ENCODE measurements at regions not wholly inside any gene's neighbourhood (a gene's known extent, or its start where the extent isn't known, plus 50 kb on each side); places are given as distances from the start of the nearest gene placed in this dataset.

DNA sequence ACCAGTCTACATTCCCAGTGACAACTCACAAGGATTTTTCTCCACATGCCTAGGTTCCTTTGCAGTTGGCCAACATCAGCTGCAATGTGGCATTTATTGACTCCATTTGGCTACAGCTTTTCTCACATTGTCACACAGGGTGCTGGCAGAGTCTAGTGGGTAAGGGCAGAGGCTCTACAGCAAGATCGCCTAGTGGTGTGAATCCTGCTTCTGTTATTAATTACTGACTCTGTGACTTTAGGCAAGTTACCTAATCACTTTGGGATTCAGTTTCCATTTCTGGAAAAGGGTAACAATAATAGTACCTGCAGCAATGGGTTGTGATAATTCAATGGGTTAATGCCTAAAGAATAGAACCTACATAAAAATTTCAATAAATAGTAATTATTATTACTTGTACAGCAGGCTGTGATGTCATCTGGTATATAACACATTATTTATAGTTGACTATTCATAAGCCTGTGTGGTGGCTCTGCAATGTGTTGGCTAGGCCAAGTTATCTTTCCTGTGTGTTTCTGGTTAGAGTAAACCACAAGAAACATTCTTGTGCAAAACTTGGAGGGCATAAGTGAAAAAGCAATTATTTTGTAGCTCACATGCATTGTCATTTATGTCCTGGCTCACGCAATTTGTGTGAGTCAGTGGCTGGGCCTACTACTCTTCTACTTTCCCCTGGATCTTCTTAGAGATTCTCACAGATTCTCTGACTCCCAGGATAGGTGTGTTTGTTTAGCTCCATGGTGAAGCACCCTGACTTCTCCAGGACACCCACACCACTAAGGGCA lies 59.5 kb downstream of the PTGS2 start:
- no peak for DNase-seq

DNA sequence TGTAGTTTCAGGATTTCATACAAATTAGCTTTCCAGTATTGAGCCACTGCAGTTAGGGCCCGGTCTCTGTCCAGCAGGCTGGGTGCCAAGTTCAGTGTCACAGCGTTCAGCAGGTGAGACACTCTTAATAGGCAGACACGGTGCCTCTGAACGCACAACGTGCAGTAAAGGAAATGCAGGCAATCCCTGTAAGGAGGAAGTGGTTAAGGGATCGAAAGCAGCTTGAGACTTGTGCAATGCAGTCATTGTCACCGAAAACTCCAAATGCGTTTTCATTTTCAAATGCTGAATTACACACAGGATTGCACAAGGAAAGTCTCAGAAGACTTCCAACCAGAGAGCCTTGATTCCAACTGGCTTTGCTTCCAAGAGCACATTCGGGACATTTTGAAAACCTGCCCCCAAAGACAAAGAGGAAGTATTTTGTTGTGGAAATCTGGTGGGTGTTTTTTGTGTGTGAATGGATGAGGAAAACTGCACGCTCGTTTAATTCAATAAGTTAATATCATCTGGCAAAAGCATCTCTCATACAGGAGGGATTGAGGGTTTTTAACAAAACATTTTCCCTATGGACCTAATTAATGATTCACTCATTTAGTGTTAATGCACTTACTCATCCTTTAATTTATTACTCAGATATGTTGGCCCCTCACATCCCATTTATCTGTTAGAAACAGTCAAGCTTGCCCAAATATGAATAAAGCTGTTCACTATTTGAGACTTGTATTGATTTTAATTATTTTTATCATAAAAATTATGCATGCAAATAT lies 61.6 kb downstream of the PTGS2 start:
- DNase-seq = no peak

GRCh38 chr1:186617926-186618325 lies 62.3 kb downstream of the PTGS2 start:
- no peak for DNase-seq

DNA sequence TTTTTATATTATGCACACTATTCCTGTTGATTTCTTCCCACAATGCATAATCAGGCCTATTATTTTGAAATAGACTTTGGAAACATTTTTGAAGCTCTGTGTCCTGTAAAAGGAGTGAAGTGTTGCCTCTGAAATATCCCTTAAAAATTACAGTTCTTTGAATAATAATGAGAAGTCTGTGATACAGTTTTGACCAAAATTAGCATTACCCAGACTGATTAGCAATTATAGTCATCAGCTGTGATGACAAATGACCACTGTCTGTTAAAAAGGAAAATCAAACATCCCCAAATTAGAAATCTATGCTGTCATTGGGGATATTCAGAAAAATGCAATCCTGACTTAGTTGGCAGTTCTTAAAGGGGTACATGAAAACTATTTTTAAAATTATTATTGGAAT lies 63.7 kb downstream of the PTGS2 start:
- DNase-seq = no peak

- DNase-seq = no peak
These were observed 64.9 kb downstream of the PTGS2 start for GRCh38 chr1:186615332-186615731.

- DNase-seq = no peak
These were observed 69.1 kb downstream of the PTGS2 start for GRCh38 chr1:186611156-186611555.

GRCh38 chr1:186609183-186609582 lies 71.0 kb downstream of the PTGS2 start:
- DNase-seq = no peak

DNA sequence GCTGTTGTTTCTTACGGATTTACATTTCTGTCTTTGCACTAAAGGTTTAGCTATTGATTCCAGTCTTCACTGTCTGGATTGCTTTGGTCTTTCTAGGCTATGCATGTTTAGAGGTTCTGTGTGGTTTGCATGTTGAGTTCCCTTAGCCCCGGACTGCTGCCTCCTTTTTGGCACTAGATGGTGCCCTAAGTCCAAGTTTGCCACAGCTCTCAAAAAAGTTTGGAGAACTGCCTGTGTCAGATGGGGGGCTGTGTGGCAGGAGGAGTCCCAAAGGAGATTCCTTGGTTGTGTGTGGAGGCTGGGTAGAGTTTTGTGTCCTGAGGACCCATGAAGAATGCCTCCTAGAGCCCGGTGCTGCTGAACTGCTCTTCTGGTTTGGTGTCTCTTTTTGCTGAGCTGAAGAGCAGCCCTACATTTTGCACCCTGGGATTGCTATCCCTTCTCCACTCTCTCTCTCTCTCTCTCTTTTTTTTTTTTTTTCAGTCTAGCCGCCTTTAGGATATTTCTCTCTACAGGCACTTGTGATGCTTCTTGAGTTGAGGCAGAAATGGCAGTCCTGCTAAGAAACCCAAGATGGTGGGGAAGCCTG lies 74.4 kb downstream of the PTGS2 start:
- DNase-seq = peak; percentile 4 to 31

DNA sequence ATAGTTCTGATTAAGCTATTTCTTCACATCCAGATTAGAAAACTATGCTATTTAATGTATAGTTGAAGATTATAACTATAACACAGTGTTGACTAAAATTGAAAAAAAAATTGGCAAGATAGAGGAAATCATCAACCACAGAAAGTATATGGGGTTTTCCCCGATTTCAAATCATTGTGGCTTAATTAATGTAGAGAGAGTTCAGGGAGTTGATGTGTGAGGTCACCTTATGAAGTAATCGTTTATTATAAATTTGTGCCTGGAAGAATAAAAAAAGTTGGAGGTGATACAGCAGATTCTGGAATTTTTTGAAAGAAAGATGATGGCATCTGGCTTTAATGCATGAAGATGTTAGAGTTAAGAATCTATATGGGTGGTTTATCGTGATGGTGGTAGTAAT lies 84.3 kb downstream of the PTGS2 start:
- no peak for DNase-seq

DNA sequence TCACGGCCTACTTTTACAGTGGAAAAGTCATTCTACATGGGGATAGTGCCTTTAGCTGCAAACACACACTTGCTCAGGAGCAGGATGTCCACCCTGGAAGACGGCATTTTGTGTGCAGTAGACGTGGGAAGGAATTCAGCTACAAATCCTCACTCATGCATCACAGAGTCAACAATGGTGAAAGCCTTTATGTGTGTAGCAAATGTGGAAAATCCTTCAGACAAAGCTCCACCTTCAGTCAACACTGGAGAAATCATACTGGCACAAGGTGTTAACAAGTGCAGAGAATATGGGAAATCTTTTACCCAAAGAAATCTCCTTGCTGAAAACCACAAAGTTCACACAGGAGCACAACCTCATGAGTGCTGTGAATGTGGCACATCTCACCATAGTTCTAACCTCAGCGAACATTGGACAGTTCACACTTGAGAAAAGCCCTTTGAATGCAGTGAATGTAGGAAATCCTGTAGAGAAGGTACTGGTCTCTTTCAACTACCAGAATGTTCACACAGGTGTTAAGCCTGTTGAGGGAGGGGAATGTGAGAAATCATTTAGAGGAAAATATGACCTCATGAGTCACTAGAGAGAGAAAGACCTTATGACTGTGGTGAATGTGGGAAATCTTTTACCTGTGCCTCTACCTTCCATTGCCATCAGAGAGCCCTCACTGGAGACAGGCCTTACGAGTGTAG lies 101.8 kb downstream of the PTGS2 start:
- no peak for DNase-seq

GRCh38 chr1:186577633-186578032 lies 102.6 kb downstream of the PTGS2 start:
- DNase-seq = no peak

DNA sequence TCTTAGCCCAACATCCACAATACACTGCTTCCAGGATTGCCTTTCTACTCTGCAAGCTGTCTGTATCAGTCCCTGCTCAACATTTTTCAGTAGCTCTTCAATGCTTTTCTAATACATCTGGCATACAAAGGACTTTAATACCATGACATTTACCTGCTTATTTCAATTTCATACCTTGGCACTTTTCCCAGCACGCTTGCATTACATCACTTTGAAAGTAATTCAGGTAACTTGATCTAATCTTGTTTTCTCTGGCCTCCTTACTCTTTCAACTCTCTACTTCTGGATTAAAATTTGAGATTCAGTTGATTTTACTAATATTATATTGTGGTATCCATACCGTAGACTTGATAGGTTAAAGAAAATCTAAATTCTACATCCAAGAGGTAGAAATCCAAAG lies 103.0 kb downstream of the PTGS2 start:
- no peak for DNase-seq

- DNase-seq = no peak
These were observed 104.9 kb downstream of the PTGS2 start for GRCh38 chr1:186575348-186575747.

DNA sequence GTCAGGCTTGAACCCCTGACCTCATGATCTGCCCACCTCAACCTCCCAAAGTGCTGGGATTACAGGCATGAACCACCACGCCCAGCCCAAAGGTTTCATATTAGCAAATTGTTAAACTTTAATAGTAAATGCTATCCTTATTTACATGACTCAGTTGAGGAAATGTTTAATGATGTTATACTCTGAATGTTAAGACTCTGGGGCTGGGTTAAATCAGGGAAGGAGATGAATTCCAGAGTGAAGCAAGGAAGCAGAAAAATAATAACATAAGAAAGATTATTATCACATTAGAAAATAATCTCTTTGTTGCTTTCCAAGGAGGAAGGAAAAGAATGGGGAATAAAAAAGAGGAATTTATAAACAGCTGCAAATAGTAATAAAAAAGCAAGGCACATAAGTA lies 105.3 kb downstream of the PTGS2 start:
- no peak for DNase-seq

DNA sequence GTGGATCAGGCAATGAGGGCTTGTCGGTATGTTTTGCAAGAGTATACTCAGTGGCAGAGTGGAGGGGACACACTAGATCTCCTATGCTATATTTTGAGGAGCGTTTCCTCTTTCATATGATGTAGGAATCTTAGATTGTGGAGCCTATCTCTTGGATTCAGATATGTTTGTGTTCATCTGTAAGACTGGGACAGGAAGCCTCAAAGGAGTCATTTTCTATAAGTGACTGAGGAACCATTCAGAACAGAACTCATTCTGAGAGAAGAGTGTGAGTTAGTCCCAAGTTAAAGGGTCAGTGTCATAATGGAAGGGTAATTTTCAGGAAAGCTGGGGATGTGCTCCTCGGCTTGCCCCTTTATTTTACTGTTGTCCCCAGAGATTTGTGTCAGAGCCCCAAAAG lies 107.7 kb downstream of the PTGS2 start:
- DNase-seq = no peak

- DNase-seq = no peak
These were observed 108.5 kb downstream of the PTGS2 start for GRCh38 chr1:186571771-186572170.

- DNase-seq = no peak
These were observed 108.9 kb upstream of the PDC start for GRCh38 chr1:186569856-186570255.

- DNase-seq = no peak
These were observed 107.3 kb upstream of the PDC start for GRCh38 chr1:186568221-186568620.

DNA sequence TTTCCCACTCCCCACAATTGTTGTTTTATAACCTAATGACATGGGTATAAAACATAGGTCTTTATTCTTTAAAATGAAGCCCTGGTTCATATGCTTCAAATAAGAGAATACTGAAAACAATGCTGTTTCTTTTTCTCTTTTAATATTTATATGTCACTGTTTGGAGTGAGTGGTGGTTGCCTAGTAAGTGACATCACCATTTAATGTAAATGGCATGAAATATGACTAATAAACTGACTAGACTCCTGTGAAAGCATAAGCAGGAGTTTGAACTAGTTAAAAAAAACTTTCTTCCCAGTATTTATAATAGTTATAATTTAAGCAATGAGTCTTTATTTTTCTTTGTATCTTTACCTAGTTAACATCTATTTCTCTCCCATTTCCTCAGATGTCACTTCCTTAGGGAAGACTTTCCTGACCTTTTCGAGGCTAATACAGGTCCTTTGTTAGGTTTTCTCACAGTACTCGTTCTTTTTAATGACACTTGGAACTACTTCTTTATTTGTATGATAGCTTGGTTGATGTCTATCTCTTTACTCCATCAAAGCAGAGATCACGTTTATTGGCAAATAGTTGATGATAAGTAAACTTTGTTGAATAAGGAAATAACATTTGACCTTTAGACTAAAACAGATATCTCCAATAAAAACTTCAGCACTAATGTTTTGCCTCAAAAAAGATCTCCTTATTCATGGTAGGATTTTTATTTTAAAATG lies 105.4 kb upstream of the PDC start:
- DNase-seq = no peak

GRCh38 chr1:186564582-186564981 lies 103.7 kb upstream of the PDC start:
- DNase-seq = no peak

GRCh38 chr1:186559601-186560116 lies 98.7 kb upstream of the PDC start:
- DNase-seq = no peak

- no peak for DNase-seq
These were observed 96.3 kb upstream of the PDC start for GRCh38 chr1:186557147-186557777.

Data from NCI-H524 (cell line).